ENCODE measurements at regions not wholly inside any gene's neighbourhood (a gene's known extent, or its start where the extent isn't known, plus 50 kb on each side); places are given as distances from the start of the nearest gene placed in this dataset.

- no peak for TF ChIP-seq NRF1 (IDR thresholded peaks at IDR 0.05; ENCODE audit: low read depth, low read length)
- no peak for TF ChIP-seq KDM1A (IDR thresholded peaks at IDR 0.05; ENCODE audit: borderline replicate concordance, low read length)
- no peak for TF ChIP-seq E2F6 (IDR thresholded peaks at IDR 0.05)
- TF ChIP-seq SUZ12 (IDR thresholded peaks at IDR 0.05; ENCODE audit: low read length) = no peak
- no peak for TF ChIP-seq SIRT6 (IDR thresholded peaks at IDR 0.05; ENCODE audit: low read length)
- no peak for TF ChIP-seq BCL11A (IDR thresholded peaks at IDR 0.05; ENCODE audit: low read depth in 2 of 2, low read length in 2 of 2)
- TF ChIP-seq SIN3A (conservative IDR thresholded peaks at IDR 0.05 in 1 of 2, IDR thresholded peaks at IDR 0.05 in 1 of 2; ENCODE audit: low read depth in 1 of 2, low read length in 2 of 2) = no peak
- no peak for TF ChIP-seq BRCA1 (IDR thresholded peaks at IDR 0.05; ENCODE audit: low read depth, low read length)
- TF ChIP-seq BACH1 (IDR thresholded peaks at IDR 0.05; ENCODE audit: low read length) = no peak
Measured at GRCh38 chr21:41006636-41007035, 159.7 kb upstream of the DSCAM start (continued).

Data from H1 (cell line).